Activated CD4-positive, alpha-beta T cell treated with anti-CD3 and anti-CD28 coated beads, Interleukin-2, amount 10 ng/mL, durations not matched to agents 7 days and 5 days (primary cell): ENCODE measurements at regions not wholly inside any gene's neighbourhood (a gene's known extent, or its start where the extent isn't known, plus 50 kb on each side); places are given as distances from the start of the nearest gene placed in this dataset.
"Not testable (repeated sequence)": the region's sequence is repeated elsewhere in the genome, so short reads cannot be mapped to it uniquely, and the experiment has no call there.

Source experiments
- CTCF ChIA-PET: fragments of 350-600 bp; sonication (Branson Sonifier 250); formaldehyde crosslinking; loops from one replicate; lab custom pipeline; 2021; ENCODE audit warnings: antibody characterized with exemption; lab: Charles Lee
- POLR2A ChIA-PET: fragments of 350-600 bp; sonication (Branson Sonifier 250); formaldehyde crosslinking; loops from one replicate; lab custom pipeline; 2021; ENCODE audit warnings: antibody characterized with exemption; lab: Charles Lee
- DNase-seq: peaks from one replicate; pipeline ENCODE4 v3.0.0-alpha.2; 2020
- H3K27ac Mint-ChIP-seq: one replicate; pipeline ENCODE4 v1.8.0; 2021; ENCODE audit warnings: mild to moderate bottlenecking, moderate library complexity, mixed read lengths
- H3K27me3 Mint-ChIP-seq: one replicate; pipeline ENCODE4 v1.8.0; 2021; ENCODE audit warnings: mixed read lengths
- H3K36me3 Mint-ChIP-seq: one replicate; pipeline ENCODE4 v1.8.0; 2021; ENCODE audit warnings: low read depth, mixed read lengths
- H3K4me1 Mint-ChIP-seq: one replicate; pipeline ENCODE4 v1.8.0; 2021; ENCODE audit warnings: mixed read lengths
- H3K4me3 Mint-ChIP-seq: one replicate; pipeline ENCODE4 v1.8.0; 2021; ENCODE audit warnings: mild to moderate bottlenecking, moderate library complexity, mixed read lengths
- H3K9me3 Mint-ChIP-seq: one replicate; pipeline ENCODE4 v1.8.0; 2021; ENCODE audit warnings: mixed read lengths

DNA sequence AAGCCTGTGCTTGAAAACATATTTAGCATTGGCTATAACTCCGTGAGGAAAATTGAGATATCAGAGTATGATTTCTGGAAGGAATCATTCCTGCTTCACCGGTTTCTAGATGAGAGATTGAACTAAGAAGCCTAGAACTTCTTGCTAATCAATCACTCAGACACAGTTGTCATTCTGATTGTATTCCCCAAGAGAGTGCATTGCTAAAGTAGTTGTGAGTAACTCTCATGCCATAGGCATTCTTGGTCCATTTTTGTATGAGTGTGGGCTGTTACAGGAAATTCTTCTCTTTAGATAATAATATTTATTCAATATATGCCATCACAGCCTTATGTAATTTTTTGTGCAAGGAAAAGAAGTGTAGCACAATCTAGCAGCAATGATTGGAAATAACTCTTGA lies 893.3 kb upstream of the MDGA2 start:
- ChIA-PET POLR2A (no interaction called here), CTCF (no interaction called here)
- no peaks in the 10 kb centered on the region for H3K4me1 Mint-ChIP-seq
- no peaks in the 10 kb centered on the region for H3K27me3 Mint-ChIP-seq
- DNase-seq = no peak
- H3K27ac Mint-ChIP-seq = no peak overlapping the region
- peaks cover 15% of the 10 kb centered on the region for H3K9me3 Mint-ChIP-seq
- no peaks in the 10 kb centered on the region for H3K36me3 Mint-ChIP-seq
- H3K4me3 Mint-ChIP-seq = no peak overlapping the region

GRCh38 chr14:48568252-48568651 lies 892.8 kb upstream of the MDGA2 start:
- Mint-ChIP-seq H3K27me3 (no peaks in the 10 kb centered on the region), H3K4me1 (no peaks in the 10 kb centered on the region), H3K36me3 (no peaks in the 10 kb centered on the region), H3K9me3 (peaks cover 12% of the 10 kb centered on the region), H3K4me3 (no peak overlapping the region), H3K27ac (no peak overlapping the region)
- CTCF ChIA-PET = no interaction called here
- POLR2A ChIA-PET = no interaction called here
- no peak for DNase-seq

DNA sequence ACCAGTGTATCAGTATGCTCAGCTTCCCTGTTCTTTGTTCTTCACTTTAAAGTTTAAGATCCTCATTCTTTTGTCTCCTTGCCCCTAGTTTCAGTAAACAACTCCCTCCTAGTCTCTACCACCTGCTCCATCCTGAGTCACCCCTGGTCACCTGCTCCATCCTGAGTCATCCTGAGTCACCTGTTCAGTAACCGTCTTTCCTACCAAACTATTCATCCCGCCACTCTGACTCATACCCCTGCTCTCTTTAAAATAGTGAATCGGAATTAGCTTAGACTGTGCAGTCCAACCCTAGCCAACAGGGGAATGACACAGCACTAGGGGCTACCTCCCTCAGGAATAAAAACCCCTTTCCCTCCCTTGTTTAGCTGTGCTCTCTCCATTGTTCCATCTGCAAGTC lies 888.1 kb upstream of the MDGA2 start:
- H3K27me3 Mint-ChIP-seq = no peaks in the 10 kb centered on the region
- no peak overlapping the region for H3K27ac Mint-ChIP-seq
- no peak overlapping the region for H3K4me3 Mint-ChIP-seq
- ChIA-PET POLR2A (no interaction called here), CTCF (no interaction called here)
- DNase-seq = no peak
- no peaks in the 10 kb centered on the region for H3K4me1 Mint-ChIP-seq
- H3K9me3 Mint-ChIP-seq = peaks cover 2% of the 10 kb centered on the region
- H3K36me3 Mint-ChIP-seq = no peaks in the 10 kb centered on the region

DNA sequence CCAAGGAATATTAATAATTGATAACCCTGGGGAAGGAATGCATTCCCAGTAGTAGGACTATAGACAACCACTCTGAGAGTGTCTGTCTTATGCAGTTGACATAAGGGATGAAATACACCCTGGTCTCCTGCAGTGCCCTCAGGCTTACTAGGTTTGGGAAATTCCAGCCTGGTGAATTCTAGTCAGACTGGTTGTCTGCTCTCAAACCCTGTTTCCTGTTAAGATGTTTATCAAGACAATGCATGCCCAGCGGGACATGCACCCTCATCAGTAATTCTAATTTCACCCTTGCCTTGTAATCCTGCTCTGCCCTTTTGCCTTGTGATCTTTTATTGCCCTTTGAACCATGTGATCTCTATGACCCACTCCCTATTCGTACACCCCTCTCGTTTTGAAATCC lies 886.0 kb upstream of the MDGA2 start:
- H3K9me3 Mint-ChIP-seq, CTCF ChIA-PET, H3K27me3 Mint-ChIP-seq, H3K4me1 Mint-ChIP-seq, H3K36me3 Mint-ChIP-seq, DNase-seq, H3K4me3 Mint-ChIP-seq, H3K27ac Mint-ChIP-seq, POLR2A ChIA-PET: not testable (repeated sequence)

- CTCF ChIA-PET = no interaction called here
- Mint-ChIP-seq H3K4me1 (no peaks in the 10 kb centered on the region), H3K27ac (no peak overlapping the region), H3K4me3 (no peak overlapping the region), H3K27me3 (no peaks in the 10 kb centered on the region), H3K36me3 (no peaks in the 10 kb centered on the region), H3K9me3 (peaks cover 6% of the 10 kb centered on the region)
- POLR2A ChIA-PET = no interaction called here
- DNase-seq = no peak
Measured at GRCh38 chr14:48560421-48560820, 885.0 kb upstream of the MDGA2 start.

GRCh38 chr14:48553443-48553842 lies 878.0 kb upstream of the MDGA2 start:
- ChIA-PET CTCF (no interaction called here), POLR2A (no interaction called here)
- no peak for DNase-seq
- Mint-ChIP-seq H3K9me3 (peaks cover 4% of the 10 kb centered on the region), H3K4me1 (no peaks in the 10 kb centered on the region), H3K27ac (no peak overlapping the region), H3K27me3 (no peaks in the 10 kb centered on the region), H3K36me3 (no peaks in the 10 kb centered on the region), H3K4me3 (no peak overlapping the region)

DNA sequence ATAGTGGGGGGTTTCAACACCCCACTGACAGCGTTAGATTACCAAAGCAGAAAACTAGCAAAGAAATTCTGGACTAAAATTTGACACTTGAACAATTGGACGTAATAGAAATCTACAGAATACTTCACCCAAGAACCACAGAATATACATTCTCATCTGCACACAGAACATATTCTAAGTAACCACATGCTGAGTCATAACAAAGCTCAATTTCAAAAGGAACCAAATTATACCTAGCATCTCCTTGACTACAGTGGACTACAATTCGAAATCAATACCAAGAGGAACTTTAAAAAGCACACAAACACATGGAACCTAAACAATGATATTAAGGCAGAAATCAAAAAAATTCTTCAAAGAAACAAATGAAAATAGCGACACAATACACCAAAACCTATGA lies 871.6 kb upstream of the MDGA2 start:
- CTCF ChIA-PET = no interaction called here
- Mint-ChIP-seq H3K27me3 (no peaks in the 10 kb centered on the region), H3K36me3 (no peaks in the 10 kb centered on the region), H3K27ac (no peak overlapping the region), H3K9me3 (peaks cover 2% of the 10 kb centered on the region), H3K4me3 (no peak overlapping the region), H3K4me1 (no peaks in the 10 kb centered on the region)
- POLR2A ChIA-PET = no interaction called here
- no peak for DNase-seq

DNA sequence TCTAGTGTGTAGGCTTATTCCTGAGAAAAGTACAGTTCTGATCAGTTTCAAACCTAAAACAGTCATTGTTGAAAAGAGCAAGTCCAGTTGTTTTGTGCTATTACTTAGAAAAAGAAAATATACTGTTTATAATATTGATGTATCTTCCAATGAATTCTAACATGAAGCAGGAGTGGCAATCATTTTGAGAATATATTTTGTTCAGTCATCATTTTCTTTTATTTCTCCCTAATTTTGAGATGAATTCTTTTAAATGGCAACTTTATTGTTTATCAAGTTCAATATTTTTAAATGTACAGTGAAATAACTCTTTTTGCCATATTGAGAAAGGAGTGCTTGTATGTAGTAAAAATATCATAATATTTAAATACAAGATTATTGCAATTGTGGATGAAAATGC lies 862.2 kb upstream of the MDGA2 start:
- CTCF ChIA-PET = no interaction called here
- no peaks in the 10 kb centered on the region for H3K27me3 Mint-ChIP-seq
- no peak overlapping the region for H3K4me3 Mint-ChIP-seq
- H3K27ac Mint-ChIP-seq = no peak overlapping the region
- H3K9me3 Mint-ChIP-seq = no peaks in the 10 kb centered on the region
- no peaks in the 10 kb centered on the region for H3K4me1 Mint-ChIP-seq
- DNase-seq = no peak
- H3K36me3 Mint-ChIP-seq = no peaks in the 10 kb centered on the region
- POLR2A ChIA-PET = no interaction called here

DNA sequence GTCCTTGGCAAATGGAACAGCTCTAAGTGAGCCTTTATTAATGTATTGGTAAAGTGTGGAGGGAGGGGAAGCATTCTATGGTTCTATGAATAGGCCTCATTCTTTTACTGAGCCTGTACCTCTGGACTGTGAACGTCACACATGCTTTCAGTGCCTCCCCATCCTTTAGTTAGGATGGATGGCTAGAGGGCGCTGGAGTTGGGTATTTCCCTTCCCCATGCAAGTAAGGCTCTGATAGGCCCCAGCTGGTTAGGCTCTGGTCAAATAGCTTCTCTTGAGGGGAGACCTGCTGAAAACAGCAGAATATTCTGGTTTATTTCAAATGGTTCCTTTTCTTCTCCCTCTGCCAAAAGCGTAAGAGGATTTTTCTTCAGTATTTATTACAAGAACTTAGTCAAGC lies 860.9 kb upstream of the MDGA2 start:
- no peak for DNase-seq
- H3K27me3 Mint-ChIP-seq = no peaks in the 10 kb centered on the region
- CTCF ChIA-PET = no interaction called here
- H3K27ac Mint-ChIP-seq = no peak overlapping the region
- H3K4me3 Mint-ChIP-seq = no peak overlapping the region
- no peaks in the 10 kb centered on the region for H3K9me3 Mint-ChIP-seq
- H3K4me1 Mint-ChIP-seq = no peaks in the 10 kb centered on the region
- H3K36me3 Mint-ChIP-seq = no peaks in the 10 kb centered on the region
- POLR2A ChIA-PET = no interaction called here

DNA sequence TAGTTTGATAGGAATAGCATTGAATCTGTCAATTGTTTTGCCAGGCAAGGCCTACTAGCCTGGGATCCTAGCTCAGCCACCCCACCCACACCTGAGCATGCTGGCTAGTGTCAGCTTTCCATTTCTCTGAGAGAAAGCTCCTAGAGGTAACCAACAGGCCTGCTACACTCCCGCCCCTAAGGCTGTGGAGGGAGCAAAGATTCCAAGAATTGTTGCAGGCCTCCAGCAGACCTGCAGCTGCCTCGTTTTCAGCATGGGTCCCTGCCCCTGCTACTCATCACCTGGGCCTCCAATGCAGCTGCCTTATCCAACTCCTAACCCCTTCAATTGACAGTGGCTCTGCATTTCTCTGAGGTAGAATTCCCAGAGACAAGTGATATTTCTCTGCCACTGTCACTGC lies 852.4 kb upstream of the MDGA2 start:
- no peak overlapping the region for H3K27ac Mint-ChIP-seq
- no peaks in the 10 kb centered on the region for H3K36me3 Mint-ChIP-seq
- H3K9me3 Mint-ChIP-seq = peaks cover 2% of the 10 kb centered on the region
- no peaks in the 10 kb centered on the region for H3K4me1 Mint-ChIP-seq
- H3K27me3 Mint-ChIP-seq = no peaks in the 10 kb centered on the region
- DNase-seq = no peak
- no peak overlapping the region for H3K4me3 Mint-ChIP-seq
- CTCF ChIA-PET = no interaction called here
- POLR2A ChIA-PET = no interaction called here

DNA sequence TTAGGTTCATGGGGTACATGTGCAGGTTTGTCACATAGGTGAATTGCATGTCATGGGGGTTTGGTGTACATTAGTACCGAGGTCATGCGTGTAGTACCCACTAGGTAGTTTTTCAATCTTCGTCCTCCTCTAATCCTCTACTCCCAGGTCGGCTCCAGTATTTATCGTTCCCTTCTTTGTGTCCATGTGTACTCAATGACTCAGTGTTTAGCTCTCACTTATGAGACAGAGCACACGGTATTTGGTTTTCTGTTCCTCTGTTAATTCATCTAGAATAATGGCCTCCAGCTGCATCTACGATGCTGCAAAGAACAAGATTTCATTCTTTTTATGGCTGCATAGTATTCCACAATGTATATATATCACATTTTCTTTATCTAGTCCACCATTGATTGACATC lies 850.9 kb upstream of the MDGA2 start:
- Mint-ChIP-seq H3K27ac (no peak overlapping the region), H3K4me3 (no peak overlapping the region), H3K4me1 (no peaks in the 10 kb centered on the region), H3K27me3 (no peaks in the 10 kb centered on the region), H3K36me3 (no peaks in the 10 kb centered on the region), H3K9me3 (peaks cover 2% of the 10 kb centered on the region)
- ChIA-PET CTCF (no interaction called here), POLR2A (no interaction called here)
- no peak for DNase-seq

DNA sequence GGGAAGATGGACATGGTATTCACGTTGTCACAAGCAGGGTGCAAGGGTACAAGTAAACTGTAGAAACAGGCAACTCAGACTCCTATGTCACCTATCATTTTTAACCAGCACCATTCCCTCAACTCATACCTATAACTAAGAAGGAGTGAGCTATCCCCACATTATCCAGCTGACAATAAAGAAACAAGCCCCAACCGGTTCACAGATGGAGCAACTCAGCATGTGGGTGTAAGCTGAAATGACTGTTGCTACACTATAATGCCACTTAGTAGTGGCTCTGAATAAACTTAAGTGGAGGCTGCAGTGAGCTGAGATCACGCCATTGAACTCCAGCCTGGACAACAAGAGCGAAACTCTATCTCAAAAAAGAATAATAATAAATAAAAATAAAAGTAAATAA lies 829.5 kb upstream of the MDGA2 start:
- Mint-ChIP-seq H3K36me3 (no peaks in the 10 kb centered on the region), H3K4me3 (no peak overlapping the region), H3K9me3 (no peaks in the 10 kb centered on the region), H3K27ac (no peak overlapping the region), H3K27me3 (no peaks in the 10 kb centered on the region), H3K4me1 (no peaks in the 10 kb centered on the region)
- POLR2A ChIA-PET = no interaction called here
- no peak for DNase-seq
- CTCF ChIA-PET = no interaction called here

DNA sequence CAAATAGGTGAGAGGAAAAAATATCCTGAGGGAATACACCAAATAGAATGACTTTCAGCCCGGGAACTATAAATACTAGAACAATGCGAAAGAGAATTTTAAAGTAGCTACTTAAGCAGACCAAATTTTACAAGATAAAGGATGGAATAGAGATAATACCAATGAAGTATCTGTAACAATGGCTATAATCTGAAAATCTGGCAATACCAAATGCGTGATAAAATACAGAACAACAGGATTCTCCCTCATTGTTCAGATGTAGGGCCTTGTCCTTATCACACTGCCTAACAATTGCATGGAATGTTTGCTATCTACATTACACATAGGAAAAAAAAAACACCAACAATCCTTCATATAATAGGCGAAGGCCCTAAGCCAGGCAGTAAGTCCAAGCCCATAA lies 815.4 kb upstream of the MDGA2 start:
- DNase-seq = no peak
- Mint-ChIP-seq H3K27me3 (no peaks in the 10 kb centered on the region), H3K36me3 (no peaks in the 10 kb centered on the region), H3K4me1 (no peaks in the 10 kb centered on the region), H3K4me3 (no peak overlapping the region), H3K9me3 (no peaks in the 10 kb centered on the region), H3K27ac (no peak overlapping the region)
- ChIA-PET CTCF (no interaction called here), POLR2A (no interaction called here)

DNA sequence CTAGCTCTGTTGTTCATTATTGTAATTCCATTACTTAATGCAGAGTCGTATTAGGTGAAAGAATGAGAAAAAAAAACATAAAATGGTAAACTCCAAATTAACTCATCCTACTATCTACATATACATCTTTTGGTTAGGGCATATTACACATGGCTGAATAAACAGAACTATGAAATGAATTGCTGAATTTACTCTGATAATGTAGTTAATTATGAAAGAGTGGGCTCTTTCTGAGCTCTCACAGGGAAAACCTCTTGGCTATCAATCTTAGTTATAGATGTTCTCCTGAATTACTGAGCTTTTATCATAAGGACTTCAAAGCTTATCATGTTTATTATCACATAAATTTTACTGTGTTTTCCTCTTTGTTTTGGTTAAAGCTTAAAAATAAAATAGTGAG lies 798.5 kb upstream of the MDGA2 start:
- CTCF ChIA-PET = no interaction called here

GRCh38 chr14:48456051-48456450 lies 780.6 kb upstream of the MDGA2 start:
- Mint-ChIP-seq H3K36me3 (no peaks in the 10 kb centered on the region), H3K27me3 (no peaks in the 10 kb centered on the region), H3K27ac (no peak overlapping the region), H3K4me1 (no peaks in the 10 kb centered on the region), H3K9me3 (no peaks in the 10 kb centered on the region), H3K4me3 (no peak overlapping the region)
- DNase-seq = no peak
- CTCF ChIA-PET = no interaction called here
- POLR2A ChIA-PET = no interaction called here

More for the DNA sequence above, 798.5 kb upstream of the MDGA2 start:
- Mint-ChIP-seq H3K27me3 (no peaks in the 10 kb centered on the region), H3K4me3 (no peak overlapping the region), H3K36me3 (no peaks in the 10 kb centered on the region), H3K27ac (no peak overlapping the region), H3K9me3 (no peaks in the 10 kb centered on the region), H3K4me1 (no peaks in the 10 kb centered on the region)
- POLR2A ChIA-PET = no interaction called here
- DNase-seq = no peak
